Middle frontal gyrus (tissue), 1 donor: ENCODE measurements at regions not wholly inside any gene's neighbourhood (a gene's known extent, or its start where the extent isn't known, plus 50 kb on each side); places are given as distances from the start of the nearest gene placed in this dataset.
"Not testable (repeated sequence)": the region's sequence is repeated elsewhere in the genome, so short reads cannot be mapped to it uniquely, and the experiment has no call there.

ENCODE experiments used
- DNase-seq: peaks from one replicate; pipeline ENCODE4 v3.0.0-alpha.2; 2015; ENCODE audit warnings: low spot score; ENCODE audit errors: extremely low spot score

DNA sequence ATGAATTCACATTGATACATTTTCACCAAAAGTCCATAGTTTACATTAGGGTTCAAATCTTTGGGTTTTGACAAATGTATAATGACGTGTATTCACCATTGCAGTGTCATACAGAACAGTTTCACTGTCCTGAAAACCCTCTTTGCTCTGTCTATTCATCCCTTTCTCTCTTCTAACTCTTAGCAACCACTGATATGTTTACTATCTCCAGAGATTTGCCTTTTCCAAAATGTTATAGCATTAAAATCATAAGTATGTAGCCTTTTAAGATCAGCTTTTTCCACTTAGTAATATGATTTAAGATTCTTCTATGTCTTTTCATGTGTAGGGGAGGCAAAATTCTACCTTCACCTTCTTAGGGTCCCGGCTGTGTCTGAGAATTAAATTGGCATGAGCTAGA is 203.8 kb downstream of the TPRG1 start:
- DNase-seq, result no peak

DNA sequence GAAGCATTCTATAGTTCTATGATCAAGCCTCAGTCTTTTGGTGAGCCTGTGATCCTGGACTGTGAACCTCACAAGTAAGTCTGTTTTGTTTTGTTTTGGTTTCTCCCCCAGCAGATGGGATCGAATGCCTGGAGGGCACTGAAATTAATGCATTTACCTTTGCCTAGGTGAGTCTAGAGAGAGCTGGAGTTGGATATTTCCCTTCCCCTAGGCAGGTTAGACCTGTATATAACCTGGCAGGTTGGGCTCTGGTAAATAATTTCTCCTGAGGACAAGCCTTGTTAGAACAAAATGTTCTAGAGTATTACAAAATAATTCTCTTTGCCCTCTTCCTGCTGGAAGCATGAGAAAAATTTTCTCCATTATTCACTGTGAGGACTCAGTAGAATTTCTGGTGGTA is 211.9 kb downstream of the TPRG1 start:
- no peak for DNase-seq

GRCh38 chr3:189385880-189386279 is 214.1 kb downstream of the TPRG1 start:
- not testable (repeated sequence) for DNase-seq

- DNase-seq, result no peak
Measured at GRCh38 chr3:189386739-189387138, 215.0 kb downstream of the TPRG1 start.

DNA sequence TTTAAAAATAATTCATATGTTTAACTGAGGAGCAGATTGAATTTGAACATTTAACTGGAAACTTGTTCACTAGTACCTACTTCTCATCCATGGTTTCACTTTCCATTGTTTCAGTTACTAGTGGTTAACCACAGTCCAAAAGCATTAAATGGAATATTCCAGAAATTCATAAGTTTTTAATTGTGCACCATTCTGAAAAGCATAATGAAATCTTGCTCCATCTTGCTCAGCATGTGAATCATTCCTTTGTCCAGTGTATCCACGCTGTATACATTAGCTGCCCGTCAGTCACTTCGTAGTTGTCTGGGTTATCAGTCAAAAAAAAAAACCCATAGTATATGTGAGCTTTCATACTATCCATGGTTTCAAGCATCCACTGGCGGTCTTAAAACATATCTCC is 217.6 kb downstream of the TPRG1 start:
- no peak for DNase-seq

- no peak for DNase-seq
Measured at GRCh38 chr3:189393598-189393997, 221.8 kb downstream of the TPRG1 start.

DNA sequence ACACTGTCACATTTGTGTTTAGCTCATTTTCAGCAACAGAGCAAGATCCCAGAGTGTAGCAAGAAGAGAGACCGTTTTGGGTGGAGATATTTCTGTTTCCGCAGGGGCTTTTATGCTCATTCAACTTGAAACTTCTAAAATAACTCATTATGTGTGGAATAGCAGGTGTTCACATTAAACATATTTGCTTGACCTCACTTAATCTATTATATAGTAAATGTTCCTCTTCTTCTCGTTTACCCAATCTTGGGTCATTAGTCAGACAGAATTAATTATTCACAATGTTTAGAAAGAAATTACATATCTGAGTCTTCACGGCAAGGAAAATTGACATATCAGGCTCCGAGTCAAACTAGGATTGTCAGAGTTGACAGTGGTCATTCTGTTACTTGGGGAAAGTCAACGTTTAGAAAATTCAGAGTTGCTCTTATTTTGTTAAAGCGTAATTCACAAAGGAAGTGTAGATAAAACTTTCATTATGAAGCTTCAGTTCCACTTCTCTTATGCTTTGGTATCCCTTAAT is 222.9 kb downstream of the TPRG1 start:
- no peak for DNase-seq

DNA sequence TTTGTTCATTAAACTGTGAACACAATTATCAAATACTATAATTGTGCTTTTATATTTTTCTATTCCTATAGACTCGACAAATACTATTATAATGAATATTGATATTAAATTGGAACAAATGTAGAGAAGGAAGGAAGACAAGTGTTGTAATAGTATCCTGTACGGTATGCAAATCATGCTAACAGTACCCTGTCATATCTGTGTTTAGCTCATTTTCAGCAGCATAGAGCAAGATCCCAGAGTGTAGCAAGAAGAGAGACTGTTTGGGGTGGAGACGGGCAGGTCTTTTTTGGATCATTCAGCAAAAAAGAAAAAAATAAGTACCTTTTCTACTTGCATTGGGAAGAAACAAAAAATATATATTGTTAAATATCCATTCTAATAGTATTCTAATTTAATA is 224.1 kb downstream of the TPRG1 start:
- no peak for DNase-seq

DNA sequence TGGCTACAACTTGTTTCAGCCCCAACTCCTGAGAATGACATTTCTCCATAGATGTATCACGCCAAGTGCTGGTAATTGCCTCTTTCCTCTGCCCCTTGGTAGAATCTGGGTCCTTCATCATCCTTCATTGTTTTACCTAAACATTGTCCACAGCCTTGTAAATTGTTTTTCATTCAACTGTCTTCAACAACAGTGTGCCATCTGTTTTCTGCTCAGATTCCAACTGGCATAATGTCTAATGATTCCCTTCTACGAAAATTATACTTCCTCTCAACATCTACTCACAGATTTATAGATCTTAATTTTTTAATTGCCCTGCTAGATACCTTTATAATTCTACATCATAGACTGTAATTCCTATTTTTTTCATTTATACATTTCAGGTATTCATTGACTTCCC is 226.9 kb downstream of the TPRG1 start:
- DNase-seq, result no peak

- DNase-seq, result no peak
Measured at GRCh38 chr3:189401196-189401595, 229.4 kb downstream of the TPRG1 start.

GRCh38 chr3:189403194-189403593 is 228.0 kb upstream of the TP63 start:
- DNase-seq, result no peak

DNA sequence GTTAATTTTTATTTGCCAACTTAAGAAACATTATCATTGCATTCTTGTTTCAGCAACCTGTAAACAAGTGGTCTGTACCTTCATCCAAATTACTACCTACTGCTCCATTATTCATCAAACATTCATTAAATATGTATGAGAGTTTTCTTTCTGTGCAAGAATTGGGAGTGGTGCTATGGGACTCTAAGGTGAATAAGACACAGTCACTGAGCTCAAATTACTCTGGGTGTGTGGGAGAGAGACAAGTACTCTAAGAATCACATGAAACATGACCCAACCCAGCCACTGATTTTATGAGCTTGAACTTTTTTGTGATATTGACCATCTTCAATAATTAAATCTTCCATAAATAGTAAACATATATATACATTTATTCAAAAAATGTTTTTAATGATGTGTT is 227.2 kb upstream of the TP63 start:
- DNase-seq, result no peak

DNA sequence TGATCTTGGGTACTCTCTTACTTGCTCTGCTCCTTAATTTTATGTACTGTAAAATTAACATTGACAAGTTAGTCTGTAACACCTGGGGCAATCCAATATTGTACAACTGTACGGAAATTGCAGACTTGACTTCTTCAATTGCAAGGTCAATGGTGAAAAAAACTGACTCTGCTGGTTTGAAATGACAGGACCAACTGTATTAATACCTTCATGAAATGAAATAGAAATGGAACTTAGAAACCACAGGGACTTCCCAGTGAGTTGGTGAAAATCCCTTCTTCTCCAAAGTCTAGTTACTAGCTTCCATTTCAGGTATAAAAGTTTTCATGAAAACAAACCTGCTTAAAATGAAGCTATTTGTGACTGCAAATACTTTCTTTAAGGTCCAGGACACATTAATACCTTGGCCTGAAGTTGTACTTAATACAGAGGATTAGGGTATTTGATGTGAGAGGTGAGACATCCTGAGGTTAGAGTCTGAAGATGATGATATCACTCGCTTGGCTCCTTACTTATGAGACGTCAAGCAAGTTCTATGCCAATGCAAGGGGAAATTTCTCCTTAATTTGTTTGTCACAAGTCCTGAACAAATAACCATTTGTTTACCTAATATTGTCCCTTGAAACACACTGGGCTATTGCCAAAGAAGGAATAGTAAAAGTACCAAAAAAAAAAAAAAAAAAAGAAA is 226.2 kb upstream of the TP63 start:
- DNase-seq, result no peak

GRCh38 chr3:189406148-189406547 is 225.0 kb upstream of the TP63 start:
- DNase-seq, result no peak

DNA sequence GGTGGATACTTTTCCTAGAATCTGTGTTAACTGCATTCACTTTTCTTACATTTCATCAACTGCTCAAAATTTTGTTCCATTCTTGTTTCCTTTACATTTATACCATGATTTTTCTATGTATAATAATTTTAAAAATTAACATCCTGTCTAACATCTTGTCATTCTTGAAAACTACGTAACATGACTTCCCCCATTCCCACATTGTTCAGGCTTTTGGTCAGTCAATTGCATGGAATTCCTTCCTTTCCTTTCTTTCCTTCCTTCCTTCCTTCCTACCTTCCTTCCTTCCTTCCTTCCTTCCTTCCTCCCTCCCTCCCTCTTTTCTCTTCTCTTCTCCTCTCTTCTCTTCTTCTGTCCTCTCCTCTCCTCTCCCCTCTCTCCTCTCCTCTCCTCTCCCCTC is 220.7 kb upstream of the TP63 start:
- no peak for DNase-seq

- no peak for DNase-seq
Measured at GRCh38 chr3:189419038-189419437, 212.2 kb upstream of the TP63 start.

GRCh38 chr3:189419683-189420082 is 211.5 kb upstream of the TP63 start:
- no peak for DNase-seq

GRCh38 chr3:189424922-189425321 is 206.3 kb upstream of the TP63 start:
- no peak for DNase-seq

GRCh38 chr3:189429019-189429418 is 202.2 kb upstream of the TP63 start:
- no peak for DNase-seq

DNA sequence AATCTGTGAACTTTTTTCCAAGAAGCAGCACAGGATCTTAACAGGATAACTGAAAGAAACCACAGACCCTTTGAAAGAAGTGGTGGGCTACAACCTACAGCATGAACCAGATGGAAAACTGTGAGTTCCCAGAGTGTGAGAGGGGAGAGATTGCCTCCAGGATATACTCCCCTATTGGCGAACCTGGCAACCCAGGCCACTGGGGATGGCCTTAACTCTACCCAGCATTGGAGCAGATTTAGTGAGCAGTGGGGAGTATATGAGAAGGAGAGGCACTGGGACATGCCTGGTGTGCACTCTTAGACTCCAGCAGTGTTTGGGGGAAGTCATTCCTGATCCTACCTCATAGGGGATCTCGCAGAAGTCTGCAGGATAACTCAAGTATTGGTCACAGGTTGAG is 201.0 kb upstream of the TP63 start:
- DNase-seq, result no peak

GRCh38 chr3:189442257-189442656 is 188.9 kb upstream of the TP63 start:
- not testable (repeated sequence) for DNase-seq

- no peak for DNase-seq
Measured at GRCh38 chr3:189446959-189447560, 184.1 kb upstream of the TP63 start.

GRCh38 chr3:189449084-189449483 is 182.1 kb upstream of the TP63 start:
- DNase-seq, result no peak
